SHP77 treated with DMSO at 0.1 percent for 48 hours (cell line): ENCODE measurements at regions not wholly inside any gene's neighbourhood (a gene's known extent, or its start where the extent isn't known, plus 50 kb on each side); places are given as distances from the start of the nearest gene placed in this dataset.

Source experiments
- DNase-seq: peaks from one replicate; lab custom pipeline; 2025; lab: John Stamatoyannopoulos, UW

- no peak for DNase-seq
These were observed 415.2 kb downstream of the TRIML1 start for GRCh38 chr4:188554413-188554812.

GRCh38 chr4:188573104-188573503 is 433.9 kb downstream of the TRIML1 start:
- no peak for DNase-seq

GRCh38 chr4:188578657-188579056 is 439.4 kb downstream of the TRIML1 start:
- no peak for DNase-seq

GRCh38 chr4:188596021-188596420 is 456.8 kb downstream of the TRIML1 start:
- no peak for DNase-seq

GRCh38 chr4:188603646-188604045 is 464.4 kb downstream of the TRIML1 start:
- no peak for DNase-seq

- DNase-seq, result no peak
These were observed 467.4 kb downstream of the TRIML1 start for GRCh38 chr4:188606635-188607034.

GRCh38 chr4:188611143-188611542 is 471.9 kb downstream of the TRIML1 start:
- DNase-seq, result no peak

GRCh38 chr4:188612659-188613058 is 473.4 kb downstream of the TRIML1 start:
- DNase-seq, result no peak

- no peak for DNase-seq
These were observed 474.7 kb downstream of the TRIML1 start for GRCh38 chr4:188613976-188614375.

GRCh38 chr4:188619456-188620149 is 480.4 kb downstream of the TRIML1 start:
- no peak for DNase-seq

GRCh38 chr4:188620608-188621007 is 481.4 kb downstream of the TRIML1 start:
- no peak for DNase-seq

- no peak for DNase-seq
These were observed 484.1 kb downstream of the TRIML1 start for GRCh38 chr4:188623314-188623854.

GRCh38 chr4:188624370-188624769 is 485.1 kb downstream of the TRIML1 start:
- no peak for DNase-seq

GRCh38 chr4:188627892-188628291 is 488.7 kb downstream of the TRIML1 start:
- no peak for DNase-seq

GRCh38 chr4:188639479-188640100 is 500.3 kb downstream of the TRIML1 start:
- no peak for DNase-seq

GRCh38 chr4:188647820-188648370 is 508.7 kb downstream of the TRIML1 start:
- no peak for DNase-seq

GRCh38 chr4:188649635-188650034 is 510.4 kb downstream of the TRIML1 start:
- peak; percentile 6 for DNase-seq

GRCh38 chr4:188650516-188650915 is 511.3 kb downstream of the TRIML1 start:
- DNase-seq, result no peak

GRCh38 chr4:188657365-188657764 is 518.1 kb downstream of the TRIML1 start:
- DNase-seq, result no peak

GRCh38 chr4:188658958-188659522 is 519.8 kb downstream of the TRIML1 start:
- DNase-seq, result no peak

GRCh38 chr4:188660796-188661195 is 521.6 kb downstream of the TRIML1 start:
- DNase-seq, result no peak

GRCh38 chr4:188661502-188661901 is 522.3 kb downstream of the TRIML1 start:
- DNase-seq, result no peak

GRCh38 chr4:188663369-188663768 is 524.1 kb downstream of the TRIML1 start:
- no peak for DNase-seq
